Mammary epithelial cell (primary cell): ENCODE measurements at regions not wholly inside any gene's neighbourhood (a gene's known extent, or its start where the extent isn't known, plus 50 kb on each side); places are given as distances from the start of the nearest gene placed in this dataset.

Source experiments
- EZH2 ChIP-seq: IDR thresholded peaks from 2 replicates; pipeline ENCODE4 v1.6.1; 2012; ENCODE audit warnings: low read length, inconsistent platforms, borderline replicate concordance
- TF ChIP-seq, protein P1 (sequence below), 2 donors: IDR thresholded peaks in 1 of 2; conservative IDR thresholded peaks in 1 of 2; 2 replicates each; pipeline ENCODE4 v1.5.1; 2011 to 2012; ENCODE audit warnings: inconsistent platforms in 2 of 2, low read length in 2 of 2, mild to moderate bottlenecking in 2 of 2, control low read depth in 1 of 2, low read depth in 1 of 2; ENCODE audit not compliant: insufficient read depth in 1 of 2; ENCODE audit errors: extremely low read depth in 1 of 2

DNA sequence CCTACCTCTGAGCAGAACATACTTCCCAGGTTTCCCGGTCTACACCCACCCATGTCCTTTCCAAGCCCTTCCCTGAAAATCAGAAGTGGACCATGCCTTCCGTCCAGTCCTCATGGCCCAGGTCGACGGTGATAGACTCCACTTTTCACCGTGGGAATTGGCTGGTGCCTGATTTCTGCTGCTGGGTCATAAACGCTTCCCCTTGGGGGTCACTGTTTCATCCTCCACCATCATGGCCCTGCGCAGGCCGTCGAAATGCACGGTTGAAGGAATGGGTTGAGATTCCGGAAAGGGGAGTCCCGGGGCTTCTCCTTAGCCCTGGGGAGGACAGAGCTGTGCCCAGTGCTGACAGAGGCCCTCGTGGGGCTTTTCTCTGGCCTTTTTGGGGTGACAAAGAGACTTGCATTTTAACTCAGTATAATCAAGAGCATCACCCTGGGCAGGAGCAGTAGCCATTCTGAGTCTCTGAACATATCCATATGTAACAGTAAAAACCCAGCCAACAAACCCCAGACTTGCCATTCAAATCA is 75.5 kb downstream of the SOX1 start:
- TF ChIP-seq, protein P1, sequence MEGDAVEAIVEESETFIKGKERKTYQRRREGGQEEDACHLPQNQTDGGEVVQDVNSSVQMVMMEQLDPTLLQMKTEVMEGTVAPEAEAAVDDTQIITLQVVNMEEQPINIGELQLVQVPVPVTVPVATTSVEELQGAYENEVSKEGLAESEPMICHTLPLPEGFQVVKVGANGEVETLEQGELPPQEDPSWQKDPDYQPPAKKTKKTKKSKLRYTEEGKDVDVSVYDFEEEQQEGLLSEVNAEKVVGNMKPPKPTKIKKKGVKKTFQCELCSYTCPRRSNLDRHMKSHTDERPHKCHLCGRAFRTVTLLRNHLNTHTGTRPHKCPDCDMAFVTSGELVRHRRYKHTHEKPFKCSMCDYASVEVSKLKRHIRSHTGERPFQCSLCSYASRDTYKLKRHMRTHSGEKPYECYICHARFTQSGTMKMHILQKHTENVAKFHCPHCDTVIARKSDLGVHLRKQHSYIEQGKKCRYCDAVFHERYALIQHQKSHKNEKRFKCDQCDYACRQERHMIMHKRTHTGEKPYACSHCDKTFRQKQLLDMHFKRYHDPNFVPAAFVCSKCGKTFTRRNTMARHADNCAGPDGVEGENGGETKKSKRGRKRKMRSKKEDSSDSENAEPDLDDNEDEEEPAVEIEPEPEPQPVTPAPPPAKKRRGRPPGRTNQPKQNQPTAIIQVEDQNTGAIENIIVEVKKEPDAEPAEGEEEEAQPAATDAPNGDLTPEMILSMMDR (conservative IDR thresholded peaks at IDR 0.05 in 1 of 2, IDR thresholded peaks at IDR 0.05 in 1 of 2; ENCODE audit: extremely low read depth in 1 of 2, insufficient read depth in 1 of 2, low read depth in 1 of 2, low read length in 2 of 2): no peak
- no peak for TF ChIP-seq EZH2
